DMS 273 (cell line): ENCODE measurements at regions not wholly inside any gene's neighbourhood (a gene's known extent, or its start where the extent isn't known, plus 50 kb on each side); places are given as distances from the start of the nearest gene placed in this dataset.

Source experiments
- DNase-seq: peaks from one replicate; lab custom pipeline; 2025; ENCODE audit not compliant: unreplicated experiment; lab: John Stamatoyannopoulos, UW

GRCh38 chr2:11099122-11100065 lies 55.9 kb upstream of the SLC66A3 start:
- DNase-seq = no peak

DNA sequence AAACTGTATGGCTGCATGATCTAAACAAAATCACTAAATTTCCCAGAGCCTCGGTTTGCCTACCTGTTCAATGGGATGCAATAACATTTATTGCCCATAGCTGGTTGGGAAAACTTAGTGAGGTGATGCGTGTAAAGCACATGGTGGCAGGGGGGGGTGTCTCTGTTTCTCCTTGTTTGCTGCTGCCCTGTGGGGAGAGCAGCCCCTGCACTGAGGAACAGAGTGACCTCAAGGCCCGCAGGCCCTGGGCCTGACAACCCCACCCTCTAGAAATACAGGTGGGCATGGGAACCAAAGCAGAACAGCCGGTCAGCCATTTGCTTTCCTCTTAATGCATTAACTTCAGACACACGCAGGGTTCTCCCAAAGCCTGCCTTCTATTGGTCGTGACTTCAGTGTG lies 55.1 kb upstream of the SLC66A3 start:
- DNase-seq = no peak

GRCh38 chr2:11100976-11101375 lies 54.3 kb upstream of the SLC66A3 start:
- DNase-seq = no peak

DNA sequence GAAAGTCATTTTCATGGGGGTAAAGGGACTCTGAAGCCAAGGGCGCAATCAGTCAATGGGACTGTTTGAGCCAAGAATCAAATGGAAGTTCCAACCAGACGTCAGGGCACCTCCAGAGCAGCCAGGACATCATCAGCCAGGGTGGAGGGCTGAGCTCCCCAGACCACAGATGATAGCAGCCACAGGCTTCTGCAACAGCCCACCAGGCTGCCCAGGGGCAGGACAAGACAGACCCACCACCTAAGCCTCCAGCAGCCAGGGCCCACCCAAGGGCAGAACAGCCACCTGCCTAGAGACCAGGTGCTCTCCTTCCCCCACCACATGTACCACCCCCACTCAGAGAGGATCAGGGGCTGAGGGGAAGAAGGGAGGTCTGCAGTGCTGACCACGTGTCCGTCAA lies 53.8 kb upstream of the SLC66A3 start:
- no peak for DNase-seq

DNA sequence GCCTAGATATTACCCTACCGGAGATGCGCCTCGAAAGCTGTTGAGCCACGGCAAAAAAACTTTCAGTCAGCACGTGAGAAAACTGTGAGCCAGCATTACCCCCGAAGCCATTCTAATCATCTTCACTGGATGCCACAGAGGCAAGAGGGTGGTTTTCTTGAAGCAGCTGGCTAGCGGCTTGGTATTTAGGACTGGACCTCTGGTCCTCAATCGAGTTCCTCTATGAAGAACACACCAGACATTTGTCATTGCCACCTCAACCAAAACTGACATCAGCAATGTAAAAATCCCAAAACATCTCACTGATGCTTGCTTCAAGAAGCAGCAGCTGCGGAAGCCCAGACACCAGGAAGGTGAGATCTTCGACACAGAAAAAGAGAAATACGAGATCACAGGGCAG lies 52.8 kb upstream of the SLC66A3 start:
- DNase-seq = no peak

GRCh38 chr2:11102956-11103860 lies 52.1 kb upstream of the SLC66A3 start:
- no peak for DNase-seq

- DNase-seq = no peak
These were observed 51.1 kb upstream of the SLC66A3 start for GRCh38 chr2:11103984-11104793.

DNA sequence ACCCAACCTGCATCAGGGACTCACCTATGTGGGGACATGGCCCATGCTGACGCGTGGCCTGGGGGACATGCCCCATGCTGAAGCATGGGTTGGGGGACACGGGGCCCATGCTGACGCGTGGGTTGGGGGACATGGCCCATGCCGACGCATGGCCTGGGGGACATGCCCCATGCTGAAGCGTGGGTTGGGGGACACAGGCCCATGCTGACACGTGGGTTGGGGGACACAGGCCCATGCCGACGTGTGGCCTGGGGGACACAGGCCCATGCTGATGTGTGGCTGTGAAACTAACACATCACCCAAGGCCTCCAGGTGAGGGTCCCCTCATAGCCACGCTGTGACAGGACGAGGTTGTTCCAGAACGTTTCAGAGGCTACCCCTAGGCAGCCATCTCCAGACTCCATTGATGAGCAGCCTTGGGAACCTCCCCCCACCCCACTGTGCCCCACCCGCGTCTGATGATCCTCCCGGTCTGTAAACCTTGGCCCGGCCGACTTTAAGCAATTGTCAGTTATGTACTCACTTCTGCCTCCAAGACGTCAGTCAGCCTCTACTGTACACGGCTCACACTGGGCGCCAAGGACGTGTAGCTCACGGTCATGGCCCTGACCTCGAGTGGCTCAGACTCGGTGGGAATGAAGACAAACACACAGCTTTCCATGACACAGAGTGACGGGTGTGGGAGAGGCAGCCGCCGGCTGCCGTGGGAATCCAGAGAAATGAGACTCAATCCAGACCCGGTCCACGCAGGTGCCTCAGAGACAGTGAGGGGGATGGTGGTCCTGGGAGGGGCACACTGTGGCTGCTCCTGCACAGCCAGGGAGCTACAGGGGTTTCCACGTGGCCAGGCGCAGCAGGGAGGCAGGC lies 50.2 kb upstream of the SLC66A3 start:
- DNase-seq = no peak
